ENCODE measurements at regions not wholly inside any gene's neighbourhood (a gene's known extent, or its start where the extent isn't known, plus 50 kb on each side); places are given as distances from the start of the nearest gene placed in this dataset.
A peak's percentile ranks its signal among the peaks of the same experiment; 100 is the strongest.

DNA sequence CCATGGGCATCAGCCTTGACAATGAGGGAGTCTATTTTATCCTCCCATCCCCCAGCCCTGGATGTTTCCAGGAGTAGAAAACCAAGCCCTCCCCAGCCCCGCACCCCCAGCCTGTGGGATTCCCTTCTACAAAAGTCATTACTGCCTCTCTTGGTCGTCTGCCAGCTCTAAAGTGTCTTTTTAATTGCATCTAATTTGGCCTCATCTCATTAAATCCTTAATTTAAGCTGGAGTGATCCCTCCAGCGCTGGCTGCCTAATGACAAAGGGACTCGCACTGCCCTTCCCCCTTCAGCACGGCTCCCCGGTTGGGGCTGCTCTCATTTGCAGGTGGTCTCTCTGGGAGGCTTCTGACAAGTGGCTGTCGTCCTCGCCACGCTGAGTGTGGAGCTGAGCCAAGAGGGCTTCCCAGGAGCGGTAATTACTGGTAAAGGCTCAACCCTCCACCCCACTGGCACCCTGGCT lies 107.9 kb upstream of the ALDH1B1 start:
- DNase-seq: peak; percentile 98

DNA sequence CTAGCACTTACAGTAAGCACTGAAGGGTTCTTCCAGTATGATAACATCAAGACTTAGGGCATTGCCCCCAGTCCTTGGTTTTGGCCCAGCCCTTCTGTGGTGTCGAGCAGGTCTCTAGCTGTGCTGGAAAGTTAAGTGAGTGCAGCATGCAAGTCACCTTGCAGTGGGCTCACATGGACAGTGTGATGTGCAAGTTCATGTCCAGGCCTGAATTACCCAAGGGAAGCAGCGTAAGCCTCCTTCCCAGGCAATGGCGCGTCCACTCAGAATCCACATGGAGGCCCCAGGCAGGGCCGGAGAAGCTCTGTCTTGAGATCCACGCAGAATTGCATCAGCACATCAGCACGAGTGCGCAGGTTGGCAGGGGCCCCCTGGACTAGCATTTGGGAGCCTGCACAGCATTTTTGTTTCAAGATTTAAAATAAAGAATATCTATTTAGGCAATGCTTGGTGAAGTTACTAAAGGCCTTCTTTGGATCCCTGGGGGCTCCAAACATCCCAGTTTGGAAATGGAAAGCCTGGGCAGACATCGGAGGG lies 108.4 kb upstream of the ALDH1B1 start:
- no peak for DNase-seq

DNA sequence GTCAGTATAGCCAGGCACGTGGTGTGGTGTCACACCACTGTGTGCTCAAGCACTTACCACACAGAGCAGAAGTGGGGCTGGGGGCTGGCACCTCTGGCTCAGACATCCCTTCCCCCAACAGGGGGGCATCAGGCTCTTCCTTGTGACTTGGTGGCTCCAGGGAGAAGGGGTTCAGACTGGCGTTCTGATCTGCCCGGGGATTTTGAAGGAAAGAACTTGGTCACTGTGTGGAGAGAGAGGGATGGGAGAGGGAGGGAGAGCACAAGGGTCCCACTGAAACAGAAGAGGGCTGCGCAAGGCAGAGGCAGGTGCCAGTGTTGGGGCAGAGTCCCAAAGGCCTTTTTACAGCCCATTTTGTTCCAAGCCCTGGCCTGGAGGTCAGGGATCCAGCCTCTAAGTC lies 109.7 kb upstream of the ALDH1B1 start:
- DNase-seq: no peak

DNA sequence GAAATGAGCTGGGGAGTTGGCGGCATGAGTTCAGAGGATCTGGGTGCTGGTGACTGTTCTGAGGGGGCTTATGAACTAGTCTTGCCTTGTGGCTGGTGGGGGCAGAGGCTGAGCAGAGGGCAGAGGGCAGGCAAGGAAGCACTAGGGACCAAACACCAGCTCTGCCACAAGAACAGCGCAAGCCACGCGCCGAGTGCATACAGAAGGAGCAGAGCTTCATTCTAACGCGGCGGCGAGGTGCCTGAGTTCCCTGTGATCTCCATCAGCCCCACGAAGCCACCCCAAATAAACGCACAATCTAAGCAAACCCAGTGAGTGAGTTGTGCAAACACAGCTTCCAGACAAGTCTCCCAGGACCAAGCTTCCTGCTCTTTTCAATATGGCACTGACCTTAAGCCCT lies 110.6 kb upstream of the ALDH1B1 start:
- DNase-seq: no peak

DNA sequence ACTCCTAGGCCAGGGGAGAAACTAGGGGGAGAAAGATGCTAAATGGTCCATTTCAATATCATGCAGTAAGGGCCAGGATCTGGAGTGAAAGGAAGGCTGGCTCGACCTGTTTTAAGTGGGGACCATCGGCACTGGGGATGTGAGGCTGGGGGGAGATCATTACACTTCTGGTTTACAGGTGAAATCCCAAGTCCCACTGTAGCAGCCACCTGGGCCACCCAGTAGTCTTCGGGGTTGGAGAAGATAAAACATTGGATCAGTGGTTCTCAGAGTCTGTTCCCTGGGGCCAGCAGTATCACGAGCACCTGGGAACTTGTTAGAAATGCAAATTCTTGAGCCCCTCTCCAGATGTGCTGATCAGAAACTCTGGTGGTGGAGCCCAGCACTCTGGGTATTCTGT lies 111.3 kb upstream of the ALDH1B1 start:
- no peak for DNase-seq

- DNase-seq: no peak
These were observed 112.2 kb upstream of the ALDH1B1 start for GRCh38 chr9:38280251-38280800.

DNA sequence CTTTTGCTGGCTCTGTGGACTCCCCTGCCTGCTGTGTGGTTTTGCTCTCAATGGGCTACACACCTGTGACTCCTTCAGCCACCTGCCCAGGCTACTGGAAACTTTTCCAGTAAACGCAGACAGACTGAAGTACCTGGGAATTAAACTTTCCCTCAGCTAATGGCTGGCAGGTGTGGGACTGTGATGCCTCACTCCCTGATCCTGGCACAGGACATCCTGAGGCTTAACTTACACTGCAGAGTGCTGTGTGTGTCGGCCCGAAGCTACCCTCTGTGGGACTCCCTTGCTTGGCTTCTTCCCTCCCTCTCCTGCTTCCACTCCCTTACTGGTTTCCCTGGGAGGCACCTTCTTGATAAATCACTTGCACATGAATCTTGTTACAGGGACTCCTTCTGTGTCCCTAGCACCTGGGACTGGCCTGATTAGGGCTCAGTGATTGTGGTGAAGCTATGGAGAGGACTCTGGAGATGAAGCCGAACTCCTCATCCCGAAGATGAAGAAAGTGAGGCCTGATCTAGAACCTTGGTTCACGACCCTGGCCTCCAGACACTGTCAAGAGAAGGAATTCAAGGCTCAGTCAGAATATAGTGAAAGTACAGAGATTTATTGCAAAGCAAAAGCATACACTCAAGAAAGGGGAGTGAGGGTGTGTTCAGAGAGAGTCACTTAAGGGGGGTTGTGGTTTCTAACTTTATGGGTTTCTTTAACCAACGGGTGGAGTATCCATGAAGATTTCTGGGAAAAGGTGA lies 113.4 kb upstream of the ALDH1B1 start:
- DNase-seq: no peak

- DNase-seq: no peak
These were observed 114.0 kb upstream of the ALDH1B1 start for GRCh38 chr9:38278457-38278856.

DNA sequence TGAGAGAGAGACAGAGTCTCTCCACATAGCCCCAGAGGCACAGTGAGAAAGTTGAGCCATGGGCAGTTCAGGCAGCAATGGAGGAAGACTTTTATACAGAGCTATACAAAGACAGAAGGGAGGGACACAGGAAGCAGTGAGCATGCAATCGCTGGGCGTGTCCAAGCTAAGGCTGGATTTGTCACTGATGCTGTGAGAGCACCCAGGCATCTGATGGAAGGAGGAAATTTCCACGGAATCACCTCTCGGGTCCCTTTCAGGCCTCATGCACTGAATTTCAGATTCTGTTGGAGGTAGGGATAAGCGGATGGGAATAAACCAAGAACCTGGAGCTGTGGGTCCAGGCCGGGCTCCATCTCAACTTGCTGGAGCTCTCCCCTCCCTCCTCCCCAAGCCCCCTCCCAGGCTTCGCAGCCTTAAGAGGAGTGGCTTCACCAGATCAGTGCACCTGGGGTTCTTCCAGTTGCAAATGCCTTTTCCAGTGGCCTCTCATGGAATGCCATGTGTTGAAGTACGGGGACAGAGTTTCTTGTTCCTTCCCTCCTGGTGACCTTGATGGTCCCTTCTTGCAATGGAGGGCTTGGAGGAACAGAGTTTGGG lies 114.8 kb upstream of the ALDH1B1 start:
- DNase-seq: no peak

- DNase-seq: no peak
These were observed 115.6 kb upstream of the ALDH1B1 start for GRCh38 chr9:38276771-38277439.

- no peak for DNase-seq
These were observed 117.7 kb upstream of the ALDH1B1 start for GRCh38 chr9:38274800-38275199.

DNA sequence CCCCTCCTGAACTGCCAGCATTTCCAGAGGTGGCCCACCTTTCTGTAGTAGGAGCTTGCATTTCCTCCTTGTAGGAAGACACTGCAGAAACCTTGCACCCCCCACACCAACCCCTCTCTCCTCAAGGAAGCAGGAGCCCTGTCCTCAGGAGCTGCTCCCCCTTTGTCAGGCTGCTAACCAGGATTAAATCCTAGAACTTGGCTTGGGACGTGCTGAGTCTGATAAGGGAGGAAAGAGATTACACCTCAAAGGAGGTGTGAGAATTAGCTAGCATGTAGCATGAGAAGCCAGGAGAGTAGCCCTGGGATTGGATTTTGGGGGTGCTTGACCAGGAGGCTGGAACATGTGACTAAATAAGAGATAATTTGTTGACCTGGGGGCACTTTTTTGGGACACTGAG lies 119.8 kb upstream of the ALDH1B1 start:
- no peak for DNase-seq

DNA sequence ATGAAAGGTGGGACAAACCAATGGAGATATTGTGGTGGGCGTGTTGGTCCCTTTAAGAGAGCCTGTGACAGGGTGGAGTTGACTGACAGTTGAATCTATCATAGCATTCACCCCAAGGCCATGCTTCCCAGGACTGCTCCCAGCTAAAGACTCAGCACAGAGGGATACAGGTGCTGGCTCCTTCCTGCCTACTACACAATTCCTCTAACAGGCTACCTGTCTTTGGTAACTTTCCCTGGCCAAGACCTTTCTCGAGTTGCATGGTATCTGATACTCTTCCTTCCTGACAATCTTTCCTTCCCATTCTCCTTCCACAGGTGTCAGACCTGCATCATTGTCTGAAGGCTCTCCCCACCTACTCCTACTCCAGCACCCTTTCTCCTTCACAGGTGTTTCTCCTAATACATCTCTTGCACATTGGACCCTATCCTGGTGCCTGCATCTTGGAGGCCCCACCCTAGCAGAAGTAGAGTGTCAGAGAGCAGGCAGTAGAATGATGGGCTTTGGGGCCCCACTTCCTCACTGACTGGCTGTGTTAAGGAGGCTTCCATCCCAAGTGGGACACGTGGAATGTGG lies 120.7 kb upstream of the ALDH1B1 start:
- DNase-seq: no peak

- no peak for DNase-seq
These were observed 122.7 kb upstream of the ALDH1B1 start for GRCh38 chr9:38269775-38270174.

DNA sequence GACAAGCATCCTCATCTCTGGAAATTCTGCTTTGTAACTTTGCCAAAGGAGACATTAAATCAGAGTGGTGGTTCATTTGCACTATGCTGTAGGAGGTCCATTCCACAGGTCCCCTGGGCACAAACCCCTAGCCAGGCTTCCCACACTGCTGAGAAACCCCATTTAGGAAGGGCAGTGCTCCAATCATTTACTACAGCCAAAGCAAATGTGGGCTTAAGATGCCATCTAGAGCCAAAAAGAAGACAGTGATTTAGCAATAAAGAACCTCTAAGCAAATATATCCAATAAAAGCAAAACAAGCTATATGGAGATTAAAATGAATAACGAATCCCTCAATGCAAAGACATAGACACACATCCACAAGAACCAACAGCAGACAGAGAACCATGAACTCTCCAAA lies 129.0 kb upstream of the ALDH1B1 start:
- DNase-seq: peak; percentile 33

DNA sequence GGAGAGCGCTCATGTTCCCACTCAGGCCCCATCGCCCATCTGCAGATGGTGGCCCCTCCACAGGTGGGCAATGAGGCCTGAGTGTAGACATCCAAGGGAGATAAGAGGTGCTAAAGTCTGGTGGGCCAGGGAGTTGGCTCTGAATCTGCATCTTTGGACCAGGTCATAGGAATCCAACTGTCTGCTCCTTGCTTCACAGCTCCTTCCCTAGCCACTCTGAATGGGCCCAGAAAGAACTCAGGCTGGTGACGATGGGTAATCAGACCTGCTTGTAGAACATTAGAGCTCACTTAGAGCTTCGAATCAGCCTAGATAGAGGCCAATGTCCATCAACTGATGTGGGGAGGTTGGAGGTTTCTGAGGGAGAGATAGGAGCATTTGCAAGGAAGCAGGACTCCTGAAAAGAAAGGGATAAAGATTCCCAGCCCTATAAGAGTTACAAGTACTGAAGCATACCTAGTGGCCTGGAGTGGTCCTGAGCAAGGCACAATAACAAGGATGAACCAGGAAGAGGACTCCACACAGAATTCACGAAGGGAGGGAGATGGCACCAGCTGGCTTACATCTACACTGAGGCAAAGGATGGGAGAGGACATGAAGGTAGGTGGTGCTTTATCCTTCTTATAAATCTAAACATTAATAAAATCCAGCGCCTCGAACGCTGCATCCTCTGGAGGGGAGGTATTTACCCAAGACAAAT lies 132.8 kb upstream of the ALDH1B1 start:
- DNase-seq: no peak

- DNase-seq: no peak
These were observed 133.4 kb upstream of the ALDH1B1 start for GRCh38 chr9:38259056-38259455.

DNA sequence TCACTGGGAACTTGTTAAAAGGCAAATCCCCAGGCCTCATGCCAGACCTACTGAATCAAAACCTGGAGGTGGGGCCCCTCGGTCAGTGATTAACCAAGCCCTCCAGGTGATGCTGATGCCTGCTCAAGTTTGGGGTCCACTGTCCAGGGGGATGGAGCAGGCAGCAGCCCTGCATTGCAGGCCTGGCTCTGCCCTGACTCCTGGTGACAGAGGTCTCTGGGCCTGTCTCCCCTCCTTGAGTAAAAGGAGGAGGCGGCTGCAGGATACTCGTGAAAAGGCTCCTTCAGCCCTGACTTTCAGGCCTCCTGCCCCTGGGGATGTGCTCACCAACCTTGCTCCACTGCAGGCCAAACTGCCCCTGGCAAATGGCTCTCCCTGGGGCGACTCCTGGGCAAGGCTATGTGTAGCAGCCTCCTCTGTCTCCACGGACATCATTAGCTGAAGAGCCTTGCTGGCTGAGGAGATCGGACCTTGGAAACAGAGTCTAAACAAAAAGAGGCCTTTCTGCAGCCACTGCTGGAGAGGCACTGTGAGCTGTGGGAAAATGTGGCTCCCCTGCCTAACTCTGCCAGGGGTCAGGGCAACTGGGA lies 134.8 kb upstream of the ALDH1B1 start:
- no peak for DNase-seq

- DNase-seq: no peak
These were observed 136.0 kb upstream of the ALDH1B1 start for GRCh38 chr9:38256461-38256860.

GRCh38 chr9:38255599-38255998 lies 136.9 kb upstream of the ALDH1B1 start:
- no peak for DNase-seq

DNA sequence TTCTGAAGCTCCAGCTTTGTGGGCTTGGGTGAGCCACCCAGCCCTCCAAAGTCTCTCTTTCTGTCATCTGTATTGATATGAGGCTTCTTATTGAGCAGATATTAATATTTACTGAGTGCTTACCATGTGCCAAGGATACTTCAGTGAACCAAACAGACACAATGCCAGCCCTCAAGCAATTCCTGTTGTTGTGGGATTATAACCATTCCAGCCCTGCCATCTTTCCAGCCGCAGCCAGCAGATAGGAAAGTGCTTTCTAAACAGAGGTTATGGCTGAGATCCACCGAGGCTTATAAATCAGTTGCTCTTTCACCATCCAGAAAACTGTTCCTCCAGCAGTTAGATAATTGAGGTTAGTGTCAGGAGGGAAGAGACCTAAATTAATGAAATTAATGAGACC lies 137.7 kb upstream of the ALDH1B1 start:
- no peak for DNase-seq

GRCh38 chr9:38254151-38254550 lies 138.4 kb upstream of the ALDH1B1 start:
- DNase-seq: no peak
